Hepatocyte (in vitro differentiated cells): ENCODE measurements at regions not wholly inside any gene's neighbourhood (a gene's known extent, or its start where the extent isn't known, plus 50 kb on each side); places are given as distances from the start of the nearest gene placed in this dataset.

Experiments used
- EZH2 ChIP-seq: fragments of 200-600 bp; sonication (generic); IDR thresholded peaks from 2 replicates; pipeline ENCODE4 v1.6.1; 2016; ENCODE audit warnings: antibody characterized with exemption, mild to moderate bottlenecking, borderline replicate concordance
- EZH2phosphoT487 ChIP-seq: fragments of 200-600 bp; sonication (generic); IDR thresholded peaks from one replicate; pipeline ENCODE4 v1.6.1; 2018; ENCODE audit warnings: antibody characterized with exemption, mild to moderate bottlenecking, low read depth, moderate library complexity; ENCODE audit not compliant: unreplicated experiment, severe bottlenecking
- TF ChIP-seq, protein P1 (sequence below): fragments of 200-600 bp; sonication (generic); IDR thresholded peaks from 2 replicates; pipeline ENCODE4 v1.5.1; 2016; ENCODE audit warnings: antibody characterized with exemption, mild to moderate bottlenecking; ENCODE audit not compliant: poor library complexity

GRCh38 chr21:21713651-21714180 lies 715.5 kb downstream of the NCAM2 start:
- TF ChIP-seq, protein P1, sequence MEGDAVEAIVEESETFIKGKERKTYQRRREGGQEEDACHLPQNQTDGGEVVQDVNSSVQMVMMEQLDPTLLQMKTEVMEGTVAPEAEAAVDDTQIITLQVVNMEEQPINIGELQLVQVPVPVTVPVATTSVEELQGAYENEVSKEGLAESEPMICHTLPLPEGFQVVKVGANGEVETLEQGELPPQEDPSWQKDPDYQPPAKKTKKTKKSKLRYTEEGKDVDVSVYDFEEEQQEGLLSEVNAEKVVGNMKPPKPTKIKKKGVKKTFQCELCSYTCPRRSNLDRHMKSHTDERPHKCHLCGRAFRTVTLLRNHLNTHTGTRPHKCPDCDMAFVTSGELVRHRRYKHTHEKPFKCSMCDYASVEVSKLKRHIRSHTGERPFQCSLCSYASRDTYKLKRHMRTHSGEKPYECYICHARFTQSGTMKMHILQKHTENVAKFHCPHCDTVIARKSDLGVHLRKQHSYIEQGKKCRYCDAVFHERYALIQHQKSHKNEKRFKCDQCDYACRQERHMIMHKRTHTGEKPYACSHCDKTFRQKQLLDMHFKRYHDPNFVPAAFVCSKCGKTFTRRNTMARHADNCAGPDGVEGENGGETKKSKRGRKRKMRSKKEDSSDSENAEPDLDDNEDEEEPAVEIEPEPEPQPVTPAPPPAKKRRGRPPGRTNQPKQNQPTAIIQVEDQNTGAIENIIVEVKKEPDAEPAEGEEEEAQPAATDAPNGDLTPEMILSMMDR, result no peak
- TF ChIP-seq EZH2, result no peak
- TF ChIP-seq EZH2phosphoT487, result no peak
